ENCODE measurements at regions not wholly inside any gene's neighbourhood (a gene's known extent, or its start where the extent isn't known, plus 50 kb on each side); places are given as distances from the start of the nearest gene placed in this dataset.

GRCh38 chr13:42702716-42703115, 78.7 kb upstream of the FAM216B start (continued):
- TF ChIP-seq ZNF274 (IDR thresholded peaks at IDR 0.05; ENCODE audit: low read depth, low read length) (no peak), MAX (IDR thresholded peaks at IDR 0.05) (no peak), POLR2A (IDR thresholded peaks at IDR 0.05; ENCODE audit: borderline replicate concordance, extremely low read depth, insufficient read depth, insufficient read length) (no peak), EGR1 (IDR thresholded peaks at IDR 0.05; ENCODE audit: low read depth) (no peak), SIN3A (IDR thresholded peaks at IDR 0.05; ENCODE audit: low read depth) (no peak), ATF3 (IDR thresholded peaks at IDR 0.05) (no peak), EZH2phosphoT487 (IDR thresholded peaks at IDR 0.05; ENCODE audit: borderline replicate concordance) (no peak)

- BruUV-seq (replicated peaks), result no TSS peak
- no peak for ATAC-seq
- RAD21 ChIA-PET (ENCODE audit: low non-redundant PET in 1 of 2, low total read pairs in 2 of 2, uncharacterized antibody in 2 of 2, unreplicated experiment in 2 of 2), result no interaction called here
These were observed 77.6 kb upstream of the FAM216B start for GRCh38 chr13:42703740-42704139.

More at GRCh38 chr13:42703740-42704139, 77.6 kb upstream of the FAM216B start:
- H3K4me1 ChIP-seq (ENCODE audit: control insufficient read depth in 1 of 2, insufficient read depth in 2 of 2, low read length in 2 of 2), result no peaks in the 10 kb centered on the region
- no peaks in the 10 kb centered on the region for H3K79me2 ChIP-seq (ENCODE audit: insufficient read depth, low read length)
- no peak for DNase-seq (ENCODE audit: low read depth, low spot score)
- no peak overlapping the region for H3K4me3 ChIP-seq (replicated peaks in 1 of 2; ENCODE audit: low read depth in 1 of 2, low read length in 2 of 2)
- intact Hi-C loops (cut with micrococcal nuclease), result no loop called here
- no peaks in the 10 kb centered on the region for H3K9me2 ChIP-seq (ENCODE audit: insufficient read depth)
- ChIA-PET POLR2A (no interaction called here), CTCF (no interaction called here)
- H3K9me3 ChIP-seq (ENCODE audit: control insufficient read depth in 1 of 2, insufficient read depth in 1 of 2, low read depth in 1 of 2, low read length in 2 of 2), result no peaks in the 10 kb centered on the region
- no peaks in the 10 kb centered on the region for H3K36me3 ChIP-seq (ENCODE audit: control insufficient read depth in 1 of 2, insufficient read depth in 2 of 2, low read length in 2 of 2)
- no peak overlapping the region for H3K9ac ChIP-seq (ENCODE audit: low read length)
- no peaks in the 10 kb centered on the region for H4K20me1 ChIP-seq (ENCODE audit: insufficient read depth)
- no peak overlapping the region for H3K27ac ChIP-seq (ENCODE audit: low read depth, low read length)
- 0 out of 2 replicates have a peak, but pooled peaks cover 14% of the 10 kb centered on the region for H3K27me3 ChIP-seq (ENCODE audit: insufficient read depth, low read length)
- H3K4me2 ChIP-seq (ENCODE audit: low read length), result no peak overlapping the region
- no peak overlapping the region for H2AFZ ChIP-seq (ENCODE audit: low read depth, low read length, poor library complexity, severe bottlenecking)
- TF ChIP-seq CBX3 (IDR thresholded peaks at IDR 0.05; ENCODE audit: low read depth), result no peak
- TF ChIP-seq JUND (IDR thresholded peaks at IDR 0.05), result no peak
- no peak for TF ChIP-seq SP1 (IDR thresholded peaks at IDR 0.05; ENCODE audit: low read depth)
- no peak for TF ChIP-seq CEBPB (IDR thresholded peaks at IDR 0.05; ENCODE audit: low read depth)
- TF ChIP-seq POLR2A (IDR thresholded peaks at IDR 0.05; ENCODE audit: borderline replicate concordance, extremely low read depth, insufficient read depth, insufficient read length), result no peak
- no peak for TF ChIP-seq TCF7L2 (IDR thresholded peaks at IDR 0.05; ENCODE audit: borderline replicate concordance, extremely low read depth, insufficient read depth, insufficient read length)
- no peak for TF ChIP-seq ZNF274 (IDR thresholded peaks at IDR 0.05; ENCODE audit: low read depth, low read length)
- TF ChIP-seq EZH2 (IDR thresholded peaks at IDR 0.05), result no peak
- TF ChIP-seq ELF1 (IDR thresholded peaks at IDR 0.05; ENCODE audit: borderline replicate concordance, low read depth), result no peak
